GM12872 (cell line): ENCODE measurements at regions not wholly inside any gene's neighbourhood (a gene's known extent, or its start where the extent isn't known, plus 50 kb on each side); places are given as distances from the start of the nearest gene placed in this dataset.

Experiments
- TF ChIP-seq, protein P1 (sequence below): IDR thresholded peaks from 3 replicates; pipeline ENCODE4 v1.5.1; 2011; ENCODE audit warnings: low read depth, mild to moderate bottlenecking, low read length, moderate library complexity; ENCODE audit not compliant: insufficient read depth

DNA sequence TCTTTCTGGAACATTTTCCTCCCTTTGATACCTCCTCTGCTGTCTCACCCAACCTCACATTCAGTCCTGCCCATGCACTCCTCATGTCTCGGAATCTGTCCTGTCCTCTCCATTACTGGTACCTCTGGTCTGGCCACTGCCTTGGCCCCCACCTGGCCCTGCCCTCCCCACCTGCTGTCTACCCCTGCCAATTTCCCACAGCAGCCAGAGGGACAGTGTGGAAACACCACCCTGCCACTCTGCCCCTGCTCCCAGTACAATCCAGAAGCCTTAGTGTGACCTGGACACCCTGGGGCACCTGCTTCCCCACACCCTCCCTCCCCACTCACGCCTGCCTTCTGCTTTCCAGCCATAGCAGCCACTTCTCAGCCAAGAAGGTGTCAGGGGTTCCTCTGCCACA, 534.4 kb downstream of the MATN1 start:
- TF ChIP-seq, protein P1, sequence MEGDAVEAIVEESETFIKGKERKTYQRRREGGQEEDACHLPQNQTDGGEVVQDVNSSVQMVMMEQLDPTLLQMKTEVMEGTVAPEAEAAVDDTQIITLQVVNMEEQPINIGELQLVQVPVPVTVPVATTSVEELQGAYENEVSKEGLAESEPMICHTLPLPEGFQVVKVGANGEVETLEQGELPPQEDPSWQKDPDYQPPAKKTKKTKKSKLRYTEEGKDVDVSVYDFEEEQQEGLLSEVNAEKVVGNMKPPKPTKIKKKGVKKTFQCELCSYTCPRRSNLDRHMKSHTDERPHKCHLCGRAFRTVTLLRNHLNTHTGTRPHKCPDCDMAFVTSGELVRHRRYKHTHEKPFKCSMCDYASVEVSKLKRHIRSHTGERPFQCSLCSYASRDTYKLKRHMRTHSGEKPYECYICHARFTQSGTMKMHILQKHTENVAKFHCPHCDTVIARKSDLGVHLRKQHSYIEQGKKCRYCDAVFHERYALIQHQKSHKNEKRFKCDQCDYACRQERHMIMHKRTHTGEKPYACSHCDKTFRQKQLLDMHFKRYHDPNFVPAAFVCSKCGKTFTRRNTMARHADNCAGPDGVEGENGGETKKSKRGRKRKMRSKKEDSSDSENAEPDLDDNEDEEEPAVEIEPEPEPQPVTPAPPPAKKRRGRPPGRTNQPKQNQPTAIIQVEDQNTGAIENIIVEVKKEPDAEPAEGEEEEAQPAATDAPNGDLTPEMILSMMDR = no peak

DNA sequence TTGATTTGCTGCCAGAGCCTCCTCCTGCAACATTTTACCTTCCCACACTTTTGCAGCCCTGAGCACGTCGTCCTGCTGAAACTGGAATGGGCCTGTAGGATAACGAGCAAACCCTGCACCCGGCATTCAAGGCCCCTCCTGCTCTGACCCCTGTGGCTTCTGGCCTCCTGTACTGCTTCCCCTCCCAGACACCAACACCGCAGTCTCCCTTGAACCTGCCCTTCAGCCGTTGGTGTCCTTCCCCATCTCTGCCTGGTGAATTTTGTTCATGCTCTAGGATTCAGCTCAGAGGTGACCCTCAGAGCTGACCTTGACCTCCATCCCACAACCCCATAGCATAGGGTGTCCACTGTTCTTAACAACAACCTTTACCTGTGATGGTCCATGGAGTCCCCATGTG, 535.1 kb downstream of the MATN1 start:
- TF ChIP-seq, protein P1 = no peak

DNA sequence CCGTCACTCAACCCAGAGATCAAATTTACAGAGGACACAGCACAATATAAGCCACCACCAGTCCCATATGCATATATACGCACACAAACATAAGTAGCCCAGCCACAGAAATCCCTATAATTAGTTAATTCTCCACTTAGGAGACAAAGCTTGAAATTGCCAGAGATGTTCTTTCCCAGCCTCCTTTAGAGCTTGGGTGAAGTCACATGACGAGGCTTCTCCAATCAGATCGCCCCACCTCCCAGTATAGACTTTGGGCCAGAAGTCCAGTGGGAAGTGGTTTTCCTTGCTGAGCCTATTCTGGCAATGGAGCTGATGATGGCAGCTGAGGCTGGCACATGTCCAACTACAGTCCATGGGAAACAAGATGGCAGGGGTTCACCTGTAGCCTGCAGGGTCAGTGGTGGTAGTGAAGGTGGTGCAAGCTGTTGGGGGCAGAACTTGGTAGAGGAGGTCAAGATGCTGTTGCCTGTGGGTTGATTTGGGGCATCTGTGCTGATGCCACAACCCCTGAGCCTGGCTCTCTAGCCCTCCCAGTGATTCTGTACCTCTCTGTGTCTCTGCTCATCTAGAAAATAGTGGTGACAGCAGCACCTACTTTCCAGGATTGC, 535.9 kb downstream of the MATN1 start:
- TF ChIP-seq, protein P1 = no peak

DNA sequence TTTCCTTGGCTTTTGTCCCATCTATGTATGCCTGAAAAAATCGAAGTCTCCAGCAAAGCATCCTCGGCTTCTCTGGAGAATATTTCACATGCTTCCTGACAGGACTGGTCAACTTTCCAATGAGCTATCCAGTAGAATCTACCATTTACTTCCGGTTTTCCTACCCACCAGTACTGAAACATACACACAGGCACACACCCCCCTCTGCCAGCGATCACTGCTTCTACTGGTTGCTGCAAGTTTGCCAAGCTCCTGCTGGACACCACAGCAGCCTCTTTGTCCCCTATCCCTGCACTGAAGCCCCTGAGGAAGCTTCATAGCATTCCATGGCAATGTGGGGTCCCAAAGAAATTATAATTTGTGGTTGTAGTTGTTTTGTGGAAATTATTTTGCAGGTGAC, 536.8 kb downstream of the MATN1 start:
- TF ChIP-seq, protein P1 = no peak

DNA sequence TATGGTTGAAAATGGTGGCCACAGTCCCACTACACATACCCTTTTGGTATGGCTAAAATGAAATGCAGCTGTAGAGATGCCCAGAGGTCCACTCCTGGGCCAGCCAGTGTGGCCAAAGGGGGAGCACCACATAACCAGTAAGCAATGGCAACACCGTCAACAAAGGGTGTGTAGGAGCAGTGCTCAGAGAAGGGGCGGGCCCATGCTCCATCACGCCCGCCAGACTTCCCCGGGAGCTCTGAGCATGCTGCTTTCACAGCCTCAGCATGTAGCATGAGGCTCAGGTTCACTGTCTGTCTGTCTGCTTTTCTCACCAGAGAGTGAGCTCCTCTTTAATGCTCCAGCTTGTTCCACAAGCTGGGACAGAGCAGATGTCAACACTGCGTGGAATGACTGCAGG, 537.6 kb downstream of the MATN1 start:
- TF ChIP-seq, protein P1 = no peak

DNA sequence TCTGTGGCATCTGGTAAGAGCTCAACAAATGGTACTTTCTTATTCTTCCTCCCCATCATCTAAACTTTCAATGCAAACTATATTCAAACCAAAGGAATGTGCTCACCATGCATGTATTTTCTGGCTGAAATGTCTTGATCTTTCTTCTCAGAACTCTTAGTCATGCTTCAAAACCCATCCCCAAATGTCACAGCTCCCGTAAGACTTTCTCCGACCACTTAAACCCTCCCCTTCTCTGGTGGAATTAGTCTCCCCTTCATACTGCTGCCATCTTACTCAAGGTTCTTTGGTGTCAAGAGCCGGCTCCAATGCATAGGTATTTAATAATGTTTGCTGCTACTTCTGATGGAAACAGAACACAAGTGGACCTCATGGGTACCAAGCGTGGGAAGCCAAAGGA, 538.1 kb downstream of the MATN1 start:
- TF ChIP-seq, protein P1 = no peak

DNA sequence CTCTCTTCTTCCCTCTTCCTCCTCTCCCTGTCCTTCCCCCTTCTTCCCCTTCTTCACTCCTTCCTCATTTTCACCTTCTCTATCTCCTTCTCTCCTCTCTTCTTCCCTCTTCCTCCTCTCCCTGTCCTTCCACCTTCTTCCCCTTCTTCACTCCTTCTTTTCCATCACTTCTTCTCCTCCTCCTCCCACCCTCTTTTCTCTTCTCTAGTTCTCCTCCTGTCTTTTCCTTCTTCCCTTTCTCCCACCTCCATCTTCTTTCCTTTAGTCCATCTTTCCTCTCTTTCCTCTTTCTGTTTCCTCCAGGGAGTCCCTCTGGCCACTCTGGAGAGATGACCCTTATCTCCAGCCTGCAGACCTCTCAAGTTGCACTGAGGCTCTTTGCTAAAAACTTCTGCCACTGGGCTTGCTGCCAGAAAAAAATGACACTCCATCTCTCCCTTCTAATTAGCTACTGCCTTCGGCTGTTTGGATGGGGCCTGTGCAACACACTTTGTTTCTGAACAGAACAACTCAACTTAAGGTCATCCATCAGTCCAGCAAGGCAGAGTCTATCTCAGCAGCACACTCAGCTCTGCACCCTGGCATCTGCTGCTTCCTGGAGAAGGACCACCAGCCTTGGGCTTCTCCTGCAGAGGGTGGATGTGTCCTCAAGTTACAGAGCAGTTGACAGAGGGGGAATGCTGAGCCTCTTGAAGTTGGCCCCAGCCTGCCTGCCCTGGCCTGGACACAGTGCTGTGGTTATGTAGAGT, 538.8 kb downstream of the MATN1 start:
- TF ChIP-seq, protein P1 = no peak
